Common myeloid progenitor, CD34-positive (primary cell): ENCODE measurements at regions not wholly inside any gene's neighbourhood (a gene's known extent, or its start where the extent isn't known, plus 50 kb on each side); places are given as distances from the start of the nearest gene placed in this dataset.

ENCODE experiments used
- CTCF ChIA-PET: fragments of 350-600 bp; sonication (Branson Sonifier 250); formaldehyde crosslinking; loops from one replicate; lab custom pipeline; 2021; ENCODE audit warnings: antibody characterized with exemption; lab: Charles Lee
- POLR2A ChIA-PET: fragments of 350-600 bp; sonication (Branson Sonifier 250); formaldehyde crosslinking; loops from one replicate; lab custom pipeline; 2021; ENCODE audit warnings: antibody characterized with exemption; lab: Charles Lee
- DNase-seq, 3 donors: peaks; one replicate each; pipeline versions ENCODE4 v3.0.0 to v3.0.0-alpha.2; 2013
- H3K27ac ChIP-seq, 2 experiments: 1 replicate in 1 of 2; 2 replicates in 1 of 2; pipeline ENCODE4 v1.7.0; 2013; ENCODE audit warnings: inconsistent platforms in 2 of 2, low read length in 2 of 2, mild to moderate bottlenecking in 2 of 2, low read depth in 1 of 2, moderate library complexity in 1 of 2; ENCODE audit not compliant: severe bottlenecking in 2 of 2, insufficient read depth in 1 of 2, poor library complexity in 1 of 2
- H3K27me3 ChIP-seq, 5 experiments: replicated peaks in 2 of 5; 1 replicate in 3 of 5; 2 replicates in 2 of 5; pipeline versions ENCODE4 v1.6.1 to v1.7.0; 2013; ENCODE audit warnings: low read length in 4 of 5, mild to moderate bottlenecking in 2 of 5, moderate library complexity in 2 of 5, inconsistent platforms in 1 of 5; ENCODE audit not compliant: insufficient read depth in 5 of 5, control insufficient read depth in 4 of 5
- H3K36me3 ChIP-seq, 4 experiments: 1 replicate in 2 of 4; 2 replicates in 2 of 4; pipeline versions ENCODE4 v1.6.1 to v1.7.0; 2013; ENCODE audit warnings: low read length in 3 of 4, control low read depth in 1 of 4, mild to moderate bottlenecking in 1 of 4; ENCODE audit not compliant: control insufficient read depth in 4 of 4, insufficient read depth in 4 of 4
- H3K4me1 ChIP-seq, 4 experiments: 1 replicate in 3 of 4; 2 replicates in 1 of 4; pipeline versions ENCODE4 v1.6.1 to v1.7.1; 2013; ENCODE audit warnings: low read length in 3 of 4, mild to moderate bottlenecking in 3 of 4, control low read depth in 1 of 4, inconsistent platforms in 1 of 4, moderate library complexity in 1 of 4; ENCODE audit not compliant: control insufficient read depth in 4 of 4, insufficient read depth in 4 of 4; ENCODE audit errors: control extremely low read depth in 1 of 4
- H3K4me3 ChIP-seq, 7 experiments: 1 replicate in 4 of 7; 2 replicates in 3 of 7; pipeline versions ENCODE4 v1.5.1 to v1.7.0; 2013; ENCODE audit warnings: mild to moderate bottlenecking in 7 of 7, low read length in 6 of 7, moderate library complexity in 6 of 7, inconsistent platforms in 2 of 7, low read depth in 2 of 7, control low read depth in 1 of 7; ENCODE audit not compliant: insufficient read depth in 4 of 7, control insufficient read depth in 1 of 7; ENCODE audit errors: extremely low read depth in 1 of 7
- H3K9me3 ChIP-seq, 5 experiments: 1 replicate in 4 of 5; 2 replicates in 1 of 5; pipeline versions ENCODE4 v1.6.1 to v1.7.1; 2013; ENCODE audit warnings: low read length in 4 of 5, mild to moderate bottlenecking in 2 of 5, inconsistent platforms in 1 of 5, low read depth in 1 of 5, moderate library complexity in 1 of 5; ENCODE audit not compliant: control insufficient read depth in 4 of 5, insufficient read depth in 2 of 5; ENCODE audit errors: control extremely low read depth in 1 of 5
- WGBS: methylation state at CpG from one replicate; pipeline ENCODE4 v1.1.5; 2013; ENCODE audit not compliant: insufficient coverage; 5-methylcytosine and 5-hydroxymethylcytosine counted together

GRCh38 chr21:22871692-22872091 lies 1873.5 kb downstream of the NCAM2 start:
- Histone ChIP-seq H3K27me3 (peaks cover 0 to 5% (median 0%) of the 10 kb centered on the region in 5 experiments), H3K9me3 (no peaks in the 10 kb centered on the region), H3K4me3 (no peak overlapping the region), H3K27ac (no peak overlapping the region), H3K36me3 (no peaks in the 10 kb centered on the region), H3K4me1 (no peaks in the 10 kb centered on the region)
- WGBS: 93% methylated on average over 3 of the region's 4 CpGs
- ChIA-PET CTCF (no interaction called here), POLR2A (no interaction called here)
- DNase-seq: no peak

- WGBS: no CpG with 5 or more reads among the region's 1 CpG
- no peaks in the 10 kb centered on the region for H3K36me3 ChIP-seq
- no peaks in the 10 kb centered on the region for H3K9me3 ChIP-seq
- DNase-seq: peak in 2 of 3 donors; percentile 29 to 41
- peaks cover 0 to 27% (median 0%) of the 10 kb centered on the region in 5 experiments for H3K27me3 ChIP-seq
- H3K27ac ChIP-seq: no peak overlapping the region
- no peak overlapping the region for H3K4me3 ChIP-seq
- ChIA-PET POLR2A (no interaction called here), CTCF (no interaction called here)
- peaks cover 0 to 6% (median 0%) of the 10 kb centered on the region in 4 experiments for H3K4me1 ChIP-seq
These were observed 1882.4 kb downstream of the NCAM2 start for GRCh38 chr21:22880573-22880972.

- no peak for DNase-seq
- Histone ChIP-seq H3K4me3 (no peak overlapping the region), H3K9me3 (no peaks in the 10 kb centered on the region), H3K27me3 (peaks cover 0 to 27% (median 0%) of the 10 kb centered on the region in 5 experiments), H3K27ac (no peak overlapping the region), H3K4me1 (peaks cover 0 to 6% (median 0%) of the 10 kb centered on the region in 4 experiments), H3K36me3 (no peaks in the 10 kb centered on the region)
- ChIA-PET POLR2A (no interaction called here), CTCF (no interaction called here)
- WGBS: 50% methylated on average over 1 of the region's 4 CpGs
These were observed 1882.9 kb downstream of the NCAM2 start for GRCh38 chr21:22881131-22881530.

- no peak for DNase-seq
- Histone ChIP-seq H3K36me3 (no peaks in the 10 kb centered on the region), H3K27ac (no peak overlapping the region), H3K4me1 (peaks cover 0 to 6% (median 0%) of the 10 kb centered on the region in 4 experiments), H3K9me3 (no peaks in the 10 kb centered on the region), H3K27me3 (peaks cover 0 to 8% (median 0%) of the 10 kb centered on the region in 5 experiments), H3K4me3 (no peak overlapping the region)
- WGBS: no CpG with 5 or more reads among the region's 4 CpGs
- ChIA-PET CTCF (interaction anchor here (0.6 kb wide), 1 partner anchor 11 kb away, joined by 3 read pairs; no protein-coding TSS in a partner anchor), POLR2A (no interaction called here)
These were observed 1886.9 kb downstream of the NCAM2 start for GRCh38 chr21:22885079-22885478.

- Histone ChIP-seq H3K27ac (no peak overlapping the region), H3K9me3 (no peaks in the 10 kb centered on the region), H3K4me3 (no peak overlapping the region), H3K27me3 (peaks cover 0 to 8% (median 0%) of the 10 kb centered on the region in 5 experiments), H3K36me3 (no peaks in the 10 kb centered on the region), H3K4me1 (peaks cover 0 to 5% (median 0%) of the 10 kb centered on the region in 4 experiments)
- ChIA-PET CTCF (interaction anchor here (0.6 kb wide), 1 partner anchor 11 kb away, joined by 3 read pairs; no protein-coding TSS in a partner anchor), POLR2A (no interaction called here)
- DNase-seq: no peak
These were observed 1887.4 kb downstream of the NCAM2 start for GRCh38 chr21:22885614-22886013.

- Histone ChIP-seq H3K4me1 (no peaks in the 10 kb centered on the region), H3K27me3 (no peaks in the 10 kb centered on the region), H3K36me3 (no peaks in the 10 kb centered on the region), H3K9me3 (no peaks in the 10 kb centered on the region), H3K27ac (no peak overlapping the region), H3K4me3 (no peak overlapping the region)
- ChIA-PET CTCF (no interaction called here), POLR2A (no interaction called here)
- no peak for DNase-seq
- WGBS: 100% methylated on average over 1 of the region's 2 CpGs
These were observed 1891.2 kb downstream of the NCAM2 start for GRCh38 chr21:22889445-22889844.

- CTCF ChIA-PET: no interaction called here
- POLR2A ChIA-PET: no interaction called here
- Histone ChIP-seq H3K27me3 (no peaks in the 10 kb centered on the region), H3K36me3 (no peaks in the 10 kb centered on the region), H3K4me1 (no peaks in the 10 kb centered on the region), H3K9me3 (no peaks in the 10 kb centered on the region), H3K4me3 (no peak overlapping the region), H3K27ac (no peak overlapping the region)
- 100% methylated on average over 1 of the region's 2 CpGs for WGBS
- DNase-seq: no peak
These were observed 1892.4 kb downstream of the NCAM2 start for GRCh38 chr21:22890656-22891055.
